ENCODE measurements at regions not wholly inside any gene's neighbourhood (a gene's known extent, or its start where the extent isn't known, plus 50 kb on each side); places are given as distances from the start of the nearest gene placed in this dataset.
A peak's percentile ranks its signal among the peaks of the same experiment; 100 is the strongest.

DNA sequence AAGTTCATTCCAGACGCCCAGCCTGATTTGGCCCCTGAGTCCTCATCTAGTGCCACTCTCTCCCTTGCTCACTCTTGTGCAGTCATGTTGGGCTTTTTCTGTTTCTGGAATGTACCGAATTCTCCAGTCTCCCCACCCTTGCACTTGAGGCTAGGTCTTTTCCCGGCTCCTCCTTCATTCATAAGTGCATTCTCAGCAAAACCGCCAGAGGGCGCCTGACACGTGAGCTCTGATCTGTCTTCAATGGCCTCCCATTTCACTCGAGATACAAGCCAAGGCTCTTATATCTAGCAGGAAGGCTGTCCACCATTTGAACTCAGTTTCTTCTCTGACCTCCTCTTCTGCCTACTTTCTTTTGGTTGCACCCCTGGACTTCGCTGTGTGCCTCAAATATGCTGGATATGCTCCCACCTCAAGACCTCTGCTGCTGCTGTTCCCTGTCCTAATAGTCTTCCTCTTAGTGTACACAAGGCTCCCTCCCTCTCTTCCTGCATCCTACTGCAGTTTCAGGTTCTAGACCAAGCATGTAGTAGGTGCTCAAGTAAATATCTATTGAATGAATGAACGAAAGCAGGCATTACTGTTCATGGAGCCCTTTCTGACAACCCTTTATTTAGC lies 568.1 kb upstream of the WWC1 start (continued):
- TF ChIP-seq, protein P1, sequence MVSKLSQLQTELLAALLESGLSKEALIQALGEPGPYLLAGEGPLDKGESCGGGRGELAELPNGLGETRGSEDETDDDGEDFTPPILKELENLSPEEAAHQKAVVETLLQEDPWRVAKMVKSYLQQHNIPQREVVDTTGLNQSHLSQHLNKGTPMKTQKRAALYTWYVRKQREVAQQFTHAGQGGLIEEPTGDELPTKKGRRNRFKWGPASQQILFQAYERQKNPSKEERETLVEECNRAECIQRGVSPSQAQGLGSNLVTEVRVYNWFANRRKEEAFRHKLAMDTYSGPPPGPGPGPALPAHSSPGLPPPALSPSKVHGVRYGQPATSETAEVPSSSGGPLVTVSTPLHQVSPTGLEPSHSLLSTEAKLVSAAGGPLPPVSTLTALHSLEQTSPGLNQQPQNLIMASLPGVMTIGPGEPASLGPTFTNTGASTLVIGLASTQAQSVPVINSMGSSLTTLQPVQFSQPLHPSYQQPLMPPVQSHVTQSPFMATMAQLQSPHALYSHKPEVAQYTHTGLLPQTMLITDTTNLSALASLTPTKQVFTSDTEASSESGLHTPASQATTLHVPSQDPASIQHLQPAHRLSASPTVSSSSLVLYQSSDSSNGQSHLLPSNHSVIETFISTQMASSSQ (IDR thresholded peaks at IDR 0.05; ENCODE audit: low read depth), result no peak
- TF ChIP-seq, protein P1 (CRISPR knock-in tag; IDR thresholded peaks at IDR 0.05; ENCODE audit: borderline replicate concordance), result no peak
- TF ChIP-seq GTF3A (CRISPR knock-in tag; conservative IDR thresholded peaks at IDR 0.05) (no peak), REL (CRISPR knock-in tag; conservative IDR thresholded peaks at IDR 0.05) (no peak), PCBP1 (IDR thresholded peaks at IDR 0.05; ENCODE audit: borderline replicate concordance, low read depth, low read length) (no peak), RFX1 (IDR thresholded peaks at IDR 0.05) (no peak), ZBTB8A (CRISPR knock-in tag; IDR thresholded peaks at IDR 0.05; ENCODE audit: borderline replicate concordance, low read depth) (no peak), HIVEP1 (CRISPR knock-in tag; IDR thresholded peaks at IDR 0.05) (no peak), ZNF644 (CRISPR knock-in tag; IDR thresholded peaks at IDR 0.05; ENCODE audit: low read depth) (0 out of 2 replicates have a peak, but pooled peaks have one; percentile 28), ZNF33B (CRISPR knock-in tag; IDR thresholded peaks at IDR 0.05) (no peak), ZNF121 (CRISPR knock-in tag; IDR thresholded peaks at IDR 0.05) (no peak)
- TF ChIP-seq, protein P2, sequence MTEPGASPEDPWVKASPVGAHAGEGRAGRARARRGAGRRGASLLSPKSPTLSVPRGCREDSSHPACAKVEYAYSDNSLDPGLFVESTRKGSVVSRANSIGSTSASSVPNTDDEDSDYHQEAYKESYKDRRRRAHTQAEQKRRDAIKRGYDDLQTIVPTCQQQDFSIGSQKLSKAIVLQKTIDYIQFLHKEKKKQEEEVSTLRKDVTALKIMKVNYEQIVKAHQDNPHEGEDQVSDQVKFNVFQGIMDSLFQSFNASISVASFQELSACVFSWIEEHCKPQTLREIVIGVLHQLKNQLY (CRISPR knock-in tag; IDR thresholded peaks at IDR 0.05), result no peak
- TF ChIP-seq, protein P3, sequence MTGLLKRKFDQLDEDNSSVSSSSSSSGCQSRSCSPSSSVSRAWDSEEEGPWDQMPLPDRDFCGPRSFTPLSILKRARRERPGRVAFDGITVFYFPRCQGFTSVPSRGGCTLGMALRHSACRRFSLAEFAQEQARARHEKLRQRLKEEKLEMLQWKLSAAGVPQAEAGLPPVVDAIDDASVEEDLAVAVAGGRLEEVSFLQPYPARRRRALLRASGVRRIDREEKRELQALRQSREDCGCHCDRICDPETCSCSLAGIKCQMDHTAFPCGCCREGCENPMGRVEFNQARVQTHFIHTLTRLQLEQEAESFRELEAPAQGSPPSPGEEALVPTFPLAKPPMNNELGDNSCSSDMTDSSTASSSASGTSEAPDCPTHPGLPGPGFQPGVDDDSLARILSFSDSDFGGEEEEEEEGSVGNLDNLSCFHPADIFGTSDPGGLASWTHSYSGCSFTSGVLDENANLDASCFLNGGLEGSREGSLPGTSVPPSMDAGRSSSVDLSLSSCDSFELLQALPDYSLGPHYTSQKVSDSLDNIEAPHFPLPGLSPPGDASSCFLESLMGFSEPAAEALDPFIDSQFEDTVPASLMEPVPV (CRISPR knock-in tag; IDR thresholded peaks at IDR 0.05), result no peak
- TF ChIP-seq, protein P4, sequence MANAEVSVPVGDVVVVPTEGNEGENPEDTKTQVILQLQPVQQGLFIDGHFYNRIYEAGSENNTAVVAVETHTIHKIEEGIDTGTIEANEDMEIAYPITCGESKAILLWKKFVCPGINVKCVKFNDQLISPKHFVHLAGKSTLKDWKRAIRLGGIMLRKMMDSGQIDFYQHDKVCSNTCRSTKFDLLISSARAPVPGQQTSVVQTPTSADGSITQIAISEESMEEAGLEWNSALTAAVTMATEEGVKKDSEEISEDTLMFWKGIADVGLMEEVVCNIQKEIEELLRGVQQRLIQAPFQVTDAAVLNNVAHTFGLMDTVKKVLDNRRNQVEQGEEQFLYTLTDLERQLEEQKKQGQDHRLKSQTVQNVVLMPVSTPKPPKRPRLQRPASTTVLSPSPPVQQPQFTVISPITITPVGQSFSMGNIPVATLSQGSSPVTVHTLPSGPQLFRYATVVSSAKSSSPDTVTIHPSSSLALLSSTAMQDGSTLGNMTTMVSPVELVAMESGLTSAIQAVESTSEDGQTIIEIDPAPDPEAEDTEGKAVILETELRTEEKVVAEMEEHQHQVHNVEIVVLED (CRISPR knock-in tag; IDR thresholded peaks at IDR 0.05; ENCODE audit: borderline replicate concordance), result no peak
- TF ChIP-seq, protein P5, sequence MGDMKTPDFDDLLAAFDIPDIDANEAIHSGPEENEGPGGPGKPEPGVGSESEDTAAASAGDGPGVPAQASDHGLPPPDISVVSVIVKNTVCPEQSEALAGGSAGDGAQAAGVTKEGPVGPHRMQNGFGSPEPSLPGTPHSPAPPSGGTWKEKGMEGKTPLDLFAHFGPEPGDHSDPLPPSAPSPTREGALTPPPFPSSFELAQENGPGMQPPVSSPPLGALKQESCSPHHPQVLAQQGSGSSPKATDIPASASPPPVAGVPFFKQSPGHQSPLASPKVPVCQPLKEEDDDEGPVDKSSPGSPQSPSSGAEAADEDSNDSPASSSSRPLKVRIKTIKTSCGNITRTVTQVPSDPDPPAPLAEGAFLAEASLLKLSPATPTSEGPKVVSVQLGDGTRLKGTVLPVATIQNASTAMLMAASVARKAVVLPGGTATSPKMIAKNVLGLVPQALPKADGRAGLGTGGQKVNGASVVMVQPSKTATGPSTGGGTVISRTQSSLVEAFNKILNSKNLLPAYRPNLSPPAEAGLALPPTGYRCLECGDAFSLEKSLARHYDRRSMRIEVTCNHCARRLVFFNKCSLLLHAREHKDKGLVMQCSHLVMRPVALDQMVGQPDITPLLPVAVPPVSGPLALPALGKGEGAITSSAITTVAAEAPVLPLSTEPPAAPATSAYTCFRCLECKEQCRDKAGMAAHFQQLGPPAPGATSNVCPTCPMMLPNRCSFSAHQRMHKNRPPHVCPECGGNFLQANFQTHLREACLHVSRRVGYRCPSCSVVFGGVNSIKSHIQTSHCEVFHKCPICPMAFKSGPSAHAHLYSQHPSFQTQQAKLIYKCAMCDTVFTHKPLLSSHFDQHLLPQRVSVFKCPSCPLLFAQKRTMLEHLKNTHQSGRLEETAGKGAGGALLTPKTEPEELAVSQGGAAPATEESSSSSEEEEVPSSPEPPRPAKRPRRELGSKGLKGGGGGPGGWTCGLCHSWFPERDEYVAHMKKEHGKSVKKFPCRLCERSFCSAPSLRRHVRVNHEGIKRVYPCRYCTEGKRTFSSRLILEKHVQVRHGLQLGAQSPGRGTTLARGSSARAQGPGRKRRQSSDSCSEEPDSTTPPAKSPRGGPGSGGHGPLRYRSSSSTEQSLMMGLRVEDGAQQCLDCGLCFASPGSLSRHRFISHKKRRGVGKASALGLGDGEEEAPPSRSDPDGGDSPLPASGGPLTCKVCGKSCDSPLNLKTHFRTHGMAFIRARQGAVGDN (CRISPR knock-in tag; IDR thresholded peaks at IDR 0.05), result no peak
- TF ChIP-seq, protein P6, sequence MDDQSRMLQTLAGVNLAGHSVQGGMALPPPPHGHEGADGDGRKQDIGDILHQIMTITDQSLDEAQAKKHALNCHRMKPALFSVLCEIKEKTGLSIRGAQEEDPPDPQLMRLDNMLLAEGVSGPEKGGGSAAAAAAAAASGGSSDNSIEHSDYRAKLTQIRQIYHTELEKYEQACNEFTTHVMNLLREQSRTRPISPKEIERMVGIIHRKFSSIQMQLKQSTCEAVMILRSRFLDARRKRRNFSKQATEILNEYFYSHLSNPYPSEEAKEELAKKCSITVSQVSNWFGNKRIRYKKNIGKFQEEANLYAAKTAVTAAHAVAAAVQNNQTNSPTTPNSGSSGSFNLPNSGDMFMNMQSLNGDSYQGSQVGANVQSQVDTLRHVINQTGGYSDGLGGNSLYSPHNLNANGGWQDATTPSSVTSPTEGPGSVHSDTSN (CRISPR knock-in tag; IDR thresholded peaks at IDR 0.05; ENCODE audit: borderline replicate concordance), result no peak
